Right lobe of liver (tissue), 6 donors: ENCODE measurements at regions not wholly inside any gene's neighbourhood (a gene's known extent, or its start where the extent isn't known, plus 50 kb on each side); places are given as distances from the start of the nearest gene placed in this dataset.

Experiments used
- ATAC-seq, 4 donors: fragments of 200-7000 bp; cut with Tn5 transposase; one replicate each; pipeline ENCODE4 v1.9.1; 2020; ENCODE audit warnings: mild to moderate bottlenecking in 4 of 4, moderate library complexity in 4 of 4
- DNase-seq, 3 donors: peaks; one replicate each; pipeline ENCODE4 v3.0.0-alpha.2; 2020
- H3K27ac ChIP-seq, 3 donors: fragments of 200-600 bp; one replicate each; pipeline ENCODE4 v1.8.0; 2022
- H3K27me3 ChIP-seq, 2 donors: fragments of 200-600 bp; one replicate each; pipeline ENCODE4 v1.8.0; 2022
- H3K36me3 ChIP-seq, 4 donors: fragments of 200-600 bp; sonication (generic) in 1 of 4; one replicate each; pipeline versions ENCODE4 v1.5.1 to v1.8.0; 2017 to 2022; ENCODE audit warnings: control low read depth in 1 of 4
- H3K4me1 ChIP-seq, 4 donors: fragments of 200-600 bp; sonication (generic) in 1 of 4; one replicate each; pipeline versions ENCODE4 v1.5.1 to v1.8.0; 2017 to 2022; ENCODE audit warnings: control low read depth in 1 of 4
- H3K4me3 ChIP-seq, 3 donors: fragments of 200-600 bp; one replicate each; pipeline ENCODE4 v1.8.0; 2022
- H3K9me3 ChIP-seq, 4 donors: fragments of 200-600 bp; sonication (generic) in 1 of 4; one replicate each; pipeline versions ENCODE4 v1.5.1 to v1.8.0; 2017 to 2022; ENCODE audit warnings: control low read depth in 1 of 4
- CTCF ChIP-seq, 4 donors: fragments of 200-600 bp in 3 of 4; fragments of 450-650 bp in 1 of 4; IDR thresholded peaks; one replicate each; pipeline versions ENCODE4 v1.5.1 to v1.8.0; 2016 to 2022; ENCODE audit warnings: antibody characterized with exemption in 4 of 4, mild to moderate bottlenecking in 2 of 4
- POLR2A ChIP-seq: fragments of 450-650 bp; IDR thresholded peaks from one replicate; pipeline ENCODE4 v1.6.1; 2017; ENCODE audit warnings: antibody characterized with exemption, mild to moderate bottlenecking
- WGBS: methylation state at CpG from one replicate; pipeline ENCODE4 v1.1.6; 2018; ENCODE audit warnings: low coverage, low lambda C conversion rate; ENCODE audit not compliant: insufficient coverage; ENCODE audit errors: missing lambda C conversion rate; 5-methylcytosine and 5-hydroxymethylcytosine counted together
- intact Hi-C, 2 donors: fragments of 100-400 bp; cut with DNase I; formaldehyde crosslinking; loops; one replicate each; pipeline versions ENCODE4 v1.11.2 to v1.14.1; 2022
- donor health status: DM: no; HTN: yes; CAD: no.
- donor health status: DM: no; HTN: no; CAD: no.
- donor health status: DM: no; HTN: no; CAD: no.
- donor health status: DM: no; HTN: yes; CAD: no.
- donor health status: DM: no; HTN: yes; CAD: no.

- Histone ChIP-seq H3K36me3 (no peaks in the 10 kb centered on the region), H3K4me1 (no peaks in the 10 kb centered on the region), H3K4me3 (no peak overlapping the region), H3K27me3 (no peaks in the 10 kb centered on the region), H3K27ac (no peak overlapping the region), H3K9me3 (no peaks in the 10 kb centered on the region)
- TF ChIP-seq CTCF (IDR thresholded peaks at IDR 0.05): no peak
- ATAC-seq (no peak), DNase-seq (no peak)
- intact Hi-C loops: no loop called here
- 52% methylated on average over 10 of the region's 15 CpGs for WGBS
Measured at GRCh38 chr1:64356636-64357256, 113.2 kb upstream of the CACHD1 start.

- Histone ChIP-seq H3K27me3 (no peaks in the 10 kb centered on the region), H3K4me1 (no peaks in the 10 kb centered on the region), H3K4me3 (no peak overlapping the region), H3K27ac (no peak overlapping the region), H3K36me3 (no peaks in the 10 kb centered on the region), H3K9me3 (no peaks in the 10 kb centered on the region)
- intact Hi-C loops: no loop called here
- TF ChIP-seq POLR2A (no peak), CTCF (IDR thresholded peaks at IDR 0.05) (no peak)
- DNase-seq (no peak), ATAC-seq (no peak)
- WGBS: 28% methylated on average over 2 of the region's 6 CpGs
Measured at GRCh38 chr1:64357422-64357821, 112.5 kb upstream of the CACHD1 start.

GRCh38 chr1:64358692-64359091 is 111.2 kb upstream of the CACHD1 start:
- TF ChIP-seq CTCF (IDR thresholded peaks at IDR 0.05) (no peak), POLR2A (no peak)
- DNase-seq (no peak), ATAC-seq (no peak)
- WGBS: 74% methylated on average over 5 of the region's 5 CpGs
- Histone ChIP-seq H3K36me3 (no peaks in the 10 kb centered on the region), H3K4me3 (no peak overlapping the region), H3K27ac (no peak overlapping the region), H3K9me3 (no peaks in the 10 kb centered on the region), H3K4me1 (no peaks in the 10 kb centered on the region), H3K27me3 (no peaks in the 10 kb centered on the region)
- intact Hi-C loops: no loop called here

DNA sequence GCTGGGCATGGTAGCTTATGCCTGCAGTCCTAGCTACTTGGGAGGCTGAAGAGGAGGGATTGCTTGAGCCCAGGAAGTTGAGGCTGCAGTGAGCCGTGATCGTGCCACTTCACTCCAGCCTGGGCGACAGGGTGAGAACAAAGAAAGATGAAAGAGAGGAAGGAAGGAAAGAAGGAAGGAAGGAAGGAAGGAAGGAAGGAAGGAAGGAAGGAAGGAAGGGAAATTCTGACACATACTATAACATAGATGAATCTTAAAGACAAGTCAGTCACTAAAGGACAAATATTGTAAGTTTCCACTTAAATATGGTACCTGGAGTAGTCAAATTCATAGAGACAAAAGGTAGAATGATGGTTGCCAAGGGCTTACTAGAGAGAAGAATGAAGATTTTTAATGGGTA is 108.0 kb upstream of the CACHD1 start:
- WGBS: 57% methylated on average over 3 of the region's 3 CpGs

DNA sequence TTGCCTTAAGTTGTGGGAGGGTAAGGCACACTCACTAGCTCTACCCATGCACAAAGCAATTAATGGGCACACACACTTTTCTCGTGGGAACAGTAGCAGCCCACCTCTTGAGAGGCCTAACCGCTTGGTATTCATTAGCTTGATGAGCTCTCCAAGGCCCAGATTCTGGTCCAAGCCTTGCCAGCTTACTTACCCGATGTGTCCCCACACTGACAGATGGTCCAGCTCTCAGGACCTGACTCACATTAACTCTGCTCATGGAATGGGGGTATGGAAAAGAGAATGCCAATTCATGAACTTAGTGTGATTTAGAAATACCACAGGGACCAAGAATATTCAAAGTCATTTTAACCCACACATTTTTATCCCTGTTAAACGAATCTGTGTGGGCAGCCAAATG is 106.8 kb upstream of the CACHD1 start:
- TF ChIP-seq POLR2A (no peak), CTCF (IDR thresholded peaks at IDR 0.05) (no peak)
- Histone ChIP-seq H3K27me3 (no peaks in the 10 kb centered on the region), H3K36me3 (no peaks in the 10 kb centered on the region), H3K4me3 (no peak overlapping the region), H3K27ac (no peak overlapping the region), H3K4me1 (no peaks in the 10 kb centered on the region), H3K9me3 (no peaks in the 10 kb centered on the region)
- intact Hi-C loops: no loop called here
- ATAC-seq (no peak), DNase-seq (no peak)
- WGBS: 73% methylated on average over 4 of the region's 4 CpGs

More for the DNA sequence above, 108.0 kb upstream of the CACHD1 start:
- TF ChIP-seq POLR2A: no peak
- Histone ChIP-seq H3K9me3 (no peaks in the 10 kb centered on the region), H3K36me3 (no peaks in the 10 kb centered on the region), H3K27ac (no peak overlapping the region), H3K27me3 (no peaks in the 10 kb centered on the region), H3K4me3 (no peak overlapping the region), H3K4me1 (no peaks in the 10 kb centered on the region)
- intact Hi-C loops: no loop called here
- DNase-seq (no peak), ATAC-seq (no peak)
